HEK293 (cell line): ENCODE measurements at regions not wholly inside any gene's neighbourhood (a gene's known extent, or its start where the extent isn't known, plus 50 kb on each side); places are given as distances from the start of the nearest gene placed in this dataset.

Experiments used
- CTCF ChIA-PET: fragments of 350-600 bp; formaldehyde crosslinking; extraction: SDS; loops from one replicate; lab custom pipeline; 2021; ENCODE audit warnings: antibody characterized with exemption; lab: Yijun Ruan, JAX
- POLR2A ChIA-PET: fragments of 300-600 bp; formaldehyde crosslinking; extraction: SDS; loops from one replicate; lab custom pipeline; 2020; ENCODE audit warnings: antibody characterized with exemption, inconsistent platforms; lab: Yijun Ruan, JAX
- H3K27ac ChIP-seq: fragments of 200-500 bp; sonication (Bioruptor generic); 2 replicates; pipeline ENCODE4 v1.5.1; 2014; ENCODE audit warnings: low read depth, low read length, control low read depth, inconsistent platforms; ENCODE audit errors: extremely low read depth
- H3K36me3 ChIP-seq, 2 experiments: fragments of 200-500 bp in 1 of 2; sonication (Bioruptor generic) in 1 of 2; 1 replicate in 1 of 2; 2 replicates in 1 of 2; pipeline ENCODE4 v1.5.1; 2014 to 2017; ENCODE audit warnings: inconsistent platforms in 2 of 2, low read length in 2 of 2; ENCODE audit not compliant: control insufficient read depth in 2 of 2, insufficient read depth in 1 of 2
- H3K4me1 ChIP-seq: fragments of 200-500 bp; sonication (Bioruptor generic); 2 replicates; pipeline ENCODE4 v1.5.1; 2014; ENCODE audit warnings: mild to moderate bottlenecking, low read length, inconsistent platforms; ENCODE audit not compliant: control insufficient read depth, insufficient read depth
- H3K4me3 ChIP-seq: 2 replicates; pipeline ENCODE4 v1.5.1; 2011; ENCODE audit warnings: low read depth, mild to moderate bottlenecking, control low read depth, low read length, moderate library complexity
- H3K9me3 ChIP-seq: fragments of 200-500 bp; sonication (Bioruptor generic); 2 replicates; pipeline ENCODE4 v1.5.1; 2014; ENCODE audit warnings: low read depth, low read length, inconsistent platforms; ENCODE audit not compliant: control insufficient read depth, insufficient read depth
- ATF2 ChIP-seq: fragments of 450-650 bp; formaldehyde crosslinking; IDR thresholded peaks from 2 replicates; pipeline ENCODE4 v1.5.1; 2016; ENCODE audit warnings: missing biosample characterization, missing genetic modification characterization, low read depth
- GLIS1 ChIP-seq: fragments of 450-650 bp; formaldehyde crosslinking; IDR thresholded peaks from 2 replicates; pipeline ENCODE4 v1.5.1; 2016; ENCODE audit warnings: missing biosample characterization, missing genetic modification characterization
- GLIS2 ChIP-seq: fragments of 450-650 bp; formaldehyde crosslinking; IDR thresholded peaks from 2 replicates; pipeline ENCODE4 v1.5.1; 2016; ENCODE audit warnings: missing biosample characterization, missing genetic modification characterization
- KLF1 ChIP-seq: fragments of 450-650 bp; formaldehyde crosslinking; IDR thresholded peaks from 2 replicates; pipeline ENCODE4 v1.5.1; 2016; ENCODE audit warnings: missing biosample characterization, missing genetic modification characterization
- KLF10 ChIP-seq: fragments of 450-650 bp; IDR thresholded peaks from 2 replicates; pipeline ENCODE4 v1.5.1; 2018; ENCODE audit warnings: missing biosample characterization, mild to moderate bottlenecking, missing genetic modification characterization
- KLF17 ChIP-seq: fragments of 450-650 bp; formaldehyde crosslinking; IDR thresholded peaks from 2 replicates; pipeline ENCODE4 v1.5.1; 2016; ENCODE audit warnings: missing biosample characterization, missing genetic modification characterization
- YY2 ChIP-seq: fragments of 450-650 bp; formaldehyde crosslinking; IDR thresholded peaks from 2 replicates; pipeline ENCODE4 v1.5.1; 2016; ENCODE audit warnings: missing biosample characterization, missing genetic modification characterization
- ZFP37 ChIP-seq: fragments of 450-650 bp; formaldehyde crosslinking; IDR thresholded peaks from 2 replicates; pipeline ENCODE4 v1.5.1; 2016; ENCODE audit warnings: missing biosample characterization, missing genetic modification characterization
- ZNF146 ChIP-seq: fragments of 450-650 bp; formaldehyde crosslinking; IDR thresholded peaks from 2 replicates; pipeline ENCODE4 v1.5.1; 2016; ENCODE audit warnings: missing biosample characterization, missing genetic modification characterization
- ZNF148 ChIP-seq: fragments of 450-650 bp; formaldehyde crosslinking; IDR thresholded peaks from 2 replicates; pipeline ENCODE4 v1.5.0; 2017; ENCODE audit warnings: missing biosample characterization, missing genetic modification characterization, borderline replicate concordance
- ZNF335 ChIP-seq: fragments of 450-650 bp; formaldehyde crosslinking; conservative IDR thresholded peaks from 2 replicates; pipeline ENCODE4 v1.5.1; 2016; ENCODE audit warnings: missing biosample characterization, missing genetic modification characterization
- ZNF488 ChIP-seq: fragments of 450-650 bp; formaldehyde crosslinking; IDR thresholded peaks from 2 replicates; pipeline ENCODE4 v1.5.1; 2016; ENCODE audit warnings: missing biosample characterization, missing genetic modification characterization
- ZNF558 ChIP-seq: fragments of 450-650 bp; formaldehyde crosslinking; IDR thresholded peaks from 2 replicates; pipeline ENCODE4 v1.5.1; 2016; ENCODE audit warnings: missing biosample characterization, missing genetic modification characterization
- ZNF571 ChIP-seq: fragments of 450-650 bp; formaldehyde crosslinking; IDR thresholded peaks from 2 replicates; pipeline ENCODE4 v1.5.0; 2017; ENCODE audit warnings: missing biosample characterization, missing genetic modification characterization
- ZNF623 ChIP-seq: fragments of 450-650 bp; formaldehyde crosslinking; IDR thresholded peaks from 2 replicates; pipeline ENCODE4 v1.5.1; 2016; ENCODE audit warnings: missing biosample characterization, missing genetic modification characterization
- ZNF639 ChIP-seq: fragments of 450-650 bp; formaldehyde crosslinking; IDR thresholded peaks from 2 replicates; pipeline ENCODE4 v1.5.1; 2016; ENCODE audit warnings: missing biosample characterization, missing genetic modification characterization

- Histone ChIP-seq H3K36me3 (no peaks in the 10 kb centered on the region), H3K4me1 (no peaks in the 10 kb centered on the region), H3K4me3 (no peak overlapping the region), H3K27ac (no peak overlapping the region), H3K9me3 (no peaks in the 10 kb centered on the region)
- CTCF ChIA-PET: no interaction called here
- POLR2A ChIA-PET: no interaction called here
- TF ChIP-seq ZNF623 (tag by site-specific recombination) (no peak), KLF10 (tag by site-specific recombination) (no peak), ZNF488 (tag by site-specific recombination) (no peak), ATF2 (tag by site-specific recombination) (no peak), ZFP37 (tag by site-specific recombination) (no peak), ZNF558 (no peak), ZNF146 (tag by site-specific recombination) (no peak), ZNF148 (tag by site-specific recombination) (no peak), ZNF571 (tag by site-specific recombination) (no peak), KLF1 (tag by site-specific recombination) (no peak), ZNF335 (tag by site-specific recombination) (no peak), ZNF639 (no peak), YY2 (no peak), KLF17 (tag by site-specific recombination) (no peak)
These were observed 242.7 kb downstream of the OMA1 start for GRCh38 chr1:58303841-58304240.

- H3K9me3 ChIP-seq: no peaks in the 10 kb centered on the region
- H3K4me3 ChIP-seq: no peak overlapping the region
- ChIA-PET POLR2A (no interaction called here), CTCF (no interaction called here)
- no peak overlapping the region for H3K27ac ChIP-seq
- no peak for TF ChIP-seq GLIS1 (tag by site-specific recombination)
- no peak for TF ChIP-seq GLIS2
- peak; percentile 31; the same call in 1 of the 2 replicates for TF ChIP-seq ZNF335 (tag by site-specific recombination)
- no peaks in the 10 kb centered on the region for H3K36me3 ChIP-seq
- peaks cover 4% of the 10 kb centered on the region; the same call in 1 of the 2 replicates for H3K4me1 ChIP-seq
These were observed 253.1 kb downstream of the OMA1 start for GRCh38 chr1:58293388-58293787.
